Ascending aorta (tissue), 2 donors: ENCODE measurements at regions not wholly inside any gene's neighbourhood (a gene's known extent, or its start where the extent isn't known, plus 50 kb on each side); places are given as distances from the start of the nearest gene placed in this dataset.
A peak's percentile ranks its signal among the peaks of the same experiment; 100 is the strongest.
"Not testable (repeated sequence)": the region's sequence is repeated elsewhere in the genome, so short reads cannot be mapped to it uniquely, and the experiment has no call there.

Experiments used
- DNase-seq, 2 donors: peaks; one replicate each; pipeline ENCODE4 v3.0.0-alpha.2; 2019; ENCODE audit warnings: low spot score in 2 of 2
- H3K27ac ChIP-seq, 2 donors: fragments of 200-600 bp; sonication (generic); one replicate each; pipeline ENCODE4 v1.5.1; 2016 to 2017; ENCODE audit warnings: mild to moderate bottlenecking in 1 of 2
- H3K27me3 ChIP-seq: fragments of 200-600 bp; sonication (generic); one replicate; pipeline ENCODE4 v1.5.1; 2017
- H3K36me3 ChIP-seq, 2 donors: fragments of 200-600 bp; sonication (generic); one replicate each; pipeline ENCODE4 v1.5.1; 2016
- H3K4me1 ChIP-seq, 2 donors: fragments of 200-600 bp; sonication (generic); one replicate each; pipeline ENCODE4 v1.5.1; 2016 to 2017; ENCODE audit warnings: mild to moderate bottlenecking in 1 of 2
- H3K4me3 ChIP-seq, 2 donors: fragments of 200-600 bp; sonication (generic); one replicate each; pipeline ENCODE4 v1.5.1; 2016 to 2017; ENCODE audit warnings: mild to moderate bottlenecking in 1 of 2
- H3K9me3 ChIP-seq, 2 donors: fragments of 200-600 bp; sonication (generic); one replicate each; pipeline ENCODE4 v1.5.1; 2016
- intact Hi-C: fragments of 100-400 bp; cut with DNase I; formaldehyde crosslinking; loops from one replicate; pipeline ENCODE4 v1.15.1; 2023
- TF ChIP-seq, protein P1 (sequence below), 3 experiments: fragments of 200-600 bp in 2 of 3; fragments of 450-650 bp in 1 of 3; sonication (generic) in 2 of 3; IDR thresholded peaks; one replicate each; pipeline ENCODE4 v1.5.1; 2016 to 2019; ENCODE audit warnings: antibody characterized with exemption in 3 of 3, mild to moderate bottlenecking in 1 of 3, moderate library complexity in 1 of 3

DNA sequence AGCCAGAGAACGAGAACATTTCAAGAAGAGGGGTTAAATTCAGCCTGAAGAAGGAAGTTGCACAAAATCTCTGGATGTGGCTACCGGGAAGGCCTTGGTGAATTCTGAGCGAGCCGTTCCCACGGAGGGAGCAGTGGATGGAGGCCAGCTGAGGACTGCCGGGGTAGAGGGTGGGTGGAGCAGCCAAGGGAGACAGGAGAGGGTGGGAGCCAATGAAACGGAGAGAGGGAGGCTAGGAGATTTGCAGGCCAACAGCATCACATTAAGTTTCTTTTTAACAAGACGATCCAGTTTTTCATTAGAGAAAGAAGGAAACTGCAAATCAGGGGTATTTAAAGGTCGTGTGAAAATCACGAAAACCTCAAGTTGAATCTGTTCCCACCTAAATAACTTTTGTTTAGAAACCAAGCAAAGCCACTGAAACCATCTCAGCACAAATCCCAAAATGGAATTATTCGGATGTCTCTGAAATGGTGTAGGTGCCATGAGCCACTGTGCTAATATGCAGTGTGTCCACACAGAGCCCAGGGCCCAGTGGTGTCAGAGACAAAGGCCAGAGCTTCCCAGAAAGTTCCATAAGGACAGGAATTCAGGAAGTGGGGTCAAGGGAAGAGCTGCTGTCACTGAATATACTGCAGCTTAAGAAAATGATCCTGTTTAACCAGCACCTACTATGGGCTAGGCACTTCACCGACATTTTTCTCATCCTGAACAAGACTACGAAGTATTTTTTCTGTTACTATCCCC, 59.7 kb upstream of the SLC35C1 start:
- Histone ChIP-seq H3K9me3 (no peaks in the 10 kb centered on the region), H3K27me3 (no peaks in the 10 kb centered on the region), H3K27ac (peak overlapping the region; percentile 82 to 86), H3K4me3 (peak overlapping the region in 1 of 2 donors; percentile 35), H3K36me3 (no peaks in the 10 kb centered on the region), H3K4me1 (peaks cover 0 to 18% of the 10 kb centered on the region in 2 donors)
- intact Hi-C loops, result loop anchor here (2.0 to 10.0 kb wide), 2 partner anchors 26 to 600 kb away; partner anchors contain the start of gene PRDM11
- TF ChIP-seq, protein P1, sequence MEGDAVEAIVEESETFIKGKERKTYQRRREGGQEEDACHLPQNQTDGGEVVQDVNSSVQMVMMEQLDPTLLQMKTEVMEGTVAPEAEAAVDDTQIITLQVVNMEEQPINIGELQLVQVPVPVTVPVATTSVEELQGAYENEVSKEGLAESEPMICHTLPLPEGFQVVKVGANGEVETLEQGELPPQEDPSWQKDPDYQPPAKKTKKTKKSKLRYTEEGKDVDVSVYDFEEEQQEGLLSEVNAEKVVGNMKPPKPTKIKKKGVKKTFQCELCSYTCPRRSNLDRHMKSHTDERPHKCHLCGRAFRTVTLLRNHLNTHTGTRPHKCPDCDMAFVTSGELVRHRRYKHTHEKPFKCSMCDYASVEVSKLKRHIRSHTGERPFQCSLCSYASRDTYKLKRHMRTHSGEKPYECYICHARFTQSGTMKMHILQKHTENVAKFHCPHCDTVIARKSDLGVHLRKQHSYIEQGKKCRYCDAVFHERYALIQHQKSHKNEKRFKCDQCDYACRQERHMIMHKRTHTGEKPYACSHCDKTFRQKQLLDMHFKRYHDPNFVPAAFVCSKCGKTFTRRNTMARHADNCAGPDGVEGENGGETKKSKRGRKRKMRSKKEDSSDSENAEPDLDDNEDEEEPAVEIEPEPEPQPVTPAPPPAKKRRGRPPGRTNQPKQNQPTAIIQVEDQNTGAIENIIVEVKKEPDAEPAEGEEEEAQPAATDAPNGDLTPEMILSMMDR (IDR thresholded peaks at IDR 0.05), result no peak
- DNase-seq, result peak in 1 of 2 donors; percentile 89

DNA sequence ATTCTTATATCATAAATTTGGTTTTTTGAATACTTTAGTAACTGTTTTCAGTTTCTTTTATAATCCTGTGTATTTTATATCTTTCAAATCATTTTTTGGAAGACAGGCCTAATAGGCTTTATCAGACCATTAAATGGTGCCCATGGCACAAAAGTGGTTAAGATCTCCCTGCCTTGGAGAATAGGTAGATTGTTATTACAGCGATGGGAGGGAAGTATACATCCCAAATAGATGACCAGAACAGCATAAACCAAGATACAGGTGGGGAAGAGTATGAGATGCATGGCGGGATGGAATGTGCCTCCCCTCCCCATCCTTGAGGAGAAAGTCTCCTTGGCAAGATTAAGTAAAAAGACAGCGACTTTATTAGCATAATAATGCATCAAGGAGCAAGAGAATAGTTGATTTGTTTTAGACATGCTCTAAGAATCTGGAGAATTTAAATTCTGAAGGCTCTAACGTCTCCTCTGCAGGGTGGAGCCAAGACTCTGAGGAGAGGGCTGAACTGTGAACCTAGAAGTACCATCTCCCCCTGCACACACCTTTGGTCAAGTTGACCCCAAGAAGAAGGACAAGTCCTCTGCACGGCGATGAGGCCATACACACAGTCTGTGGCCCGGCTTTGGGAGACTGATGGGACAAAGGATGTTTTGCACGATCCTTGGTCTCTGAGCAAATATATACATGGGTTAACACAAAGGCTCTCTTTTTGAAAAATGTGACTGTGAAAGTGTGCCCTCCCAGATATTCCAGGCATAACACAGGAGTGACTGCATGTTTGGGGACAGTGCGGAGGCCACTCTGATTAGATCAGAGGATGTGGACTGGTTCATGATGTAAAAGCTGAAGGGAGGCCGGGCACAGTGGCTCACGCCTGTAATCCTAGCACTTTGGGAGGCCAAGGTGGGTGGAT, 61.1 kb upstream of the SLC35C1 start:
- H3K4me1 ChIP-seq, result peaks cover 0 to 18% of the 10 kb centered on the region in 2 donors

DNA sequence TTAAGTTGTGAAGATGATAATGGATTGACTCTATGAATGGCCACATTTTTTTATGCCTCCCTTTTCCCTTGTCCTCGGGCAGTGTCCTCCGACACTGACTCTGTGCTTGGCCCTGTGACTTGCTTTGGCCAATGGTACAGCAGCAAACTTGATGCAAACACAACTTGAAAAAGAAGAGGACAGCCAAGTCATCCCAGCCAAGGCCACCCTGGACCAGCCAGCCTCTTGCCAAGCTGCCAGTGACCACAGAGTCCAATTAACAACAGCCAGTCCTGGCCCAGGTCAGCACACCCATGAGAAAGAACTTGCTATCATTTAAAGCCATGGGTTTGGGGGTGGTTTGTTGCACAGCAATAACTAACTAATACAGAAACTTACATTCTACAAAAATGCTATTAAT, 63.4 kb upstream of the SLC35C1 start:
- TF ChIP-seq, protein P1 (IDR thresholded peaks at IDR 0.05), result no peak
- intact Hi-C loops, result loop anchor here (10.0 kb wide), 1 partner anchor 597 kb away; the partner anchor contains the start of gene PRDM11
- Histone ChIP-seq H3K4me3 (no peak overlapping the region), H3K9me3 (no peaks in the 10 kb centered on the region), H3K27ac (no peak overlapping the region), H3K4me1 (peaks cover 0 to 11% of the 10 kb centered on the region in 2 donors), H3K27me3 (no peaks in the 10 kb centered on the region), H3K36me3 (no peaks in the 10 kb centered on the region)
- no peak for DNase-seq

More for the DNA sequence above, 61.1 kb upstream of the SLC35C1 start:
- intact Hi-C loops, result loop anchor here (2.0 to 10.0 kb wide), 2 partner anchors 27 to 599 kb away; partner anchors contain the start of gene PRDM11
- Histone ChIP-seq H3K9me3 (no peaks in the 10 kb centered on the region), H3K27me3 (no peaks in the 10 kb centered on the region), H3K27ac (peak overlapping the region; percentile 82 to 86), H3K36me3 (no peaks in the 10 kb centered on the region), H3K4me3 (no peak overlapping the region)
- no peak for DNase-seq
- TF ChIP-seq, protein P1 (IDR thresholded peaks at IDR 0.05), result no peak

DNA sequence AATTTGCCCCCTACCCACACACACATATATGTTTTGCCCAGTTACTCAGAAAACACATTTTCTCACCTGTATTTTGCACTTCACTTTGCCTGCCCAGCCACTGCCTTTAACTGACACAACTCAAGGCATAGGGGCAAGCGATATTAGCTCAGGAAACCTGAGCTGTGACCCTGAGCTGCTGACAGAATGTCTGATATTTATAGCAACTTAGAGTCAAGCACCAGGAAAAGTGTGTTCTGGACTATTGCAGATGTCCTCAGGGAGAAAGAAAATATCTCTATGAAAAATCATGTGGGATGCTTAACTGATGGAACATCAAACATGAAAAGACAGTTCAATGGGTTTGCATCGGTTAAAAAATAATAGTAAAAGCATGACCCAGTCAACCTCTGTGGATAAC, 63.9 kb upstream of the SLC35C1 start:
- TF ChIP-seq, protein P1 (IDR thresholded peaks at IDR 0.05), result no peak
- DNase-seq, result no peak
- no peaks in the 10 kb centered on the region for H3K9me3 ChIP-seq
- H3K4me3 ChIP-seq, result no peak overlapping the region
- no peaks in the 10 kb centered on the region for H3K36me3 ChIP-seq
- H3K27me3 ChIP-seq, result no peaks in the 10 kb centered on the region
- intact Hi-C loops, result loop anchor here (10.0 kb wide), 1 partner anchor 596 kb away; the partner anchor contains the start of gene PRDM11
- H3K27ac ChIP-seq, result no peak overlapping the region
- peaks cover 0 to 7% of the 10 kb centered on the region in 2 donors for H3K4me1 ChIP-seq

DNA sequence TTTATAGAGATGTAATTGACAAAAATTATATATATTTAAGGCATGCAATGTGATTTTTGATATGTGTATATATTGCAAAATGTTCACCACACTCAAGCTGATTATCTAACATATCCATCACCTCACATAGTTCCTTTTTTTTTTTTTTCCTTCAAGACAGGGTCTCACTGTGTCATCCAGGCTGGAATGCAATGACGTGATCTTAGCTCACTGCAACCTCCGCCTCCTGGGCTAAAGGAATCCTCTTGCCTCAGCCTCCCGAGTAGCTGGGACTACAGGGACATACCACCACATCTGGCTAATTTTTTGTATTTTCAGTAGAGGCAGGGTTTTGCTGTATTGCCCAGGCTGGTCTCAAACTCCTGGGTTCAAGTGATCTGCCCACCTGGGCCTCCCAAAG, 65.1 kb upstream of the SLC35C1 start:
- no peak overlapping the region for H3K27ac ChIP-seq
- no peaks in the 10 kb centered on the region for H3K4me1 ChIP-seq
- TF ChIP-seq, protein P1 (IDR thresholded peaks at IDR 0.05), result no peak
- intact Hi-C loops, result loop anchor here (10.0 kb wide), 1 partner anchor 595 kb away; the partner anchor contains the start of gene PRDM11
- no peaks in the 10 kb centered on the region for H3K27me3 ChIP-seq
- no peaks in the 10 kb centered on the region for H3K9me3 ChIP-seq
- no peaks in the 10 kb centered on the region for H3K36me3 ChIP-seq
- H3K4me3 ChIP-seq, result no peak overlapping the region
- no peak for DNase-seq

DNA sequence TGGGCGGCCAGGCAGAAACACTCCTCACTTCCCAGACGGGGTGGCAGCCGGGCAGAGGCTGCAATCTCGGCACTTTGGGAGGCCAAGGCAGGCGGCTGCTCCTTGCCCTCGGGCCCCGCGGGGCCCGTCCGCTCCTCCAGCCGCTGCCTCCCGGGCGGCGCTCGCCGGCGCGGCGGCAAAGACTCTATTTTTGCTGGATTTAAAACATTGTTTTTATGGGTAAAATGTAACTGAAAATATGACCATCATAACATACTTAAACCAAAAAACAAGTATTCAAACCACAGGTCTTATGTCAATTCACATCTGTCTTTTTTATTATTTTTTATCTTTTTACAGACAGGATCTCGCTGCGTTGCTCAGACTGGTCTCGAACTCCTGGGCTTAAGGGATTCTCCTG, 65.9 kb upstream of the SLC35C1 start:
- H3K36me3 ChIP-seq, H3K27me3 ChIP-seq, DNase-seq, H3K9me3 ChIP-seq, H3K4me3 ChIP-seq, H3K4me1 ChIP-seq, H3K27ac ChIP-seq, intact Hi-C loops: not testable (repeated sequence)

DNA sequence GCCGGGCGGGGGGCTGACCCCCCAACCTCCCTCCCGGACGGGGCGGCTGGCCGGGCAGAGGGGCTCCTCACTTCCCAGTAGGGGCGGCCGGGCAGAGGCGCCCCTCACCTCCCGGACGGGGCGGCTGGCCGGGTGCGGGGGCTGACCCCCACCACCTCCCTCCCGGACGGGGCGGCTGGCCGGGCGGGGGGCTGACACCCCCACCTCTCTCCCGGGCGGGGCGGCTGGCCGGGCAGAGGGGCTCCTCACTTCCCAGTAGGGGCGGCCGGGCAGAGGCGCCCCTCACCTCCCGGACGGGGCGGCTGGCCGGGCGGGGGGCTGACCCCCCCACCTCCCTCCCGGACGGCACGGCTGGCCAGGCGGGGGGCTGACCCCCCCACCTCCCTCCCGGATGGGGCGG, 66.8 kb upstream of the SLC35C1 start:
- H3K27me3 ChIP-seq, H3K36me3 ChIP-seq, H3K4me3 ChIP-seq, intact Hi-C loops, H3K27ac ChIP-seq, H3K4me1 ChIP-seq, DNase-seq, H3K9me3 ChIP-seq: not testable (repeated sequence)
